PC-3 (cell line): ENCODE measurements at regions not wholly inside any gene's neighbourhood (a gene's known extent, or its start where the extent isn't known, plus 50 kb on each side); places are given as distances from the start of the nearest gene placed in this dataset.

Experiments used
- ATAC-seq: fragments of 200-7000 bp; cut with Tn5 transposase; 2 replicates; pipeline ENCODE4 v1.9.1; 2020; ENCODE audit warnings: mild to moderate bottlenecking, moderate library complexity
- BruUV-seq: library from RNA; stranded (reverse); fragments of 400-500 nt; replicated peaks from 2 replicates; lab custom pipeline; 2021; lab: Mats Ljungman, UMichigan
- CTCF ChIA-PET: fragments of 300-600 bp; sonication (Branson Sonifier 250); formaldehyde crosslinking; loops from one replicate; lab custom pipeline; 2022; ENCODE audit warnings: antibody characterized with exemption; lab: Charles Lee
- POLR2A ChIA-PET: fragments of 300-600 bp; sonication (Branson Sonifier 250); formaldehyde crosslinking; loops from one replicate; lab custom pipeline; 2022; ENCODE audit warnings: antibody characterized with exemption; ENCODE audit not compliant: unreplicated experiment; lab: Charles Lee
- DNase-seq: peaks from one replicate; pipeline ENCODE4 v3.0.0-alpha.2; 2015
- H2AFZ ChIP-seq: fragments of 300-600 bp; sonication (generic); 2 replicates; pipeline ENCODE4 v1.6.0; 2016; ENCODE audit warnings: antibody characterized with exemption, low read length
- H3F3A ChIP-seq: fragments of 300-600 bp; sonication (generic); one replicate; pipeline ENCODE4 v1.6.0; 2017; ENCODE audit warnings: antibody characterized with exemption, low read length, control low read depth, mild to moderate bottlenecking; ENCODE audit not compliant: unreplicated experiment
- H3K27ac ChIP-seq: fragments of 300-600 bp; sonication (generic); 2 replicates; pipeline ENCODE4 v1.5.1; 2016; ENCODE audit warnings: mild to moderate bottlenecking, low read length
- H3K27me3 ChIP-seq: fragments of 300-600 bp; sonication (generic); 2 replicates; pipeline ENCODE4 v1.6.1; 2016; ENCODE audit warnings: low read length, mixed read lengths
- H3K36me3 ChIP-seq: fragments of 300-600 bp; sonication (generic); 2 replicates; pipeline ENCODE4 v1.6.1; 2016; ENCODE audit warnings: low read depth, mixed run types, low read length, mixed read lengths
- H3K4me1 ChIP-seq: fragments of 300-600 bp; sonication (generic); 2 replicates; pipeline ENCODE4 v1.5.1; 2016; ENCODE audit warnings: low read length; ENCODE audit not compliant: insufficient read depth
- H3K4me2 ChIP-seq: fragments of 300-600 bp; sonication (generic); 2 replicates; pipeline ENCODE4 v1.6.0; 2016; ENCODE audit warnings: low read length
- H3K4me3 ChIP-seq: fragments of 300-600 bp; sonication (generic); 2 replicates; pipeline ENCODE4 v1.5.1; 2016; ENCODE audit warnings: mild to moderate bottlenecking, low read length, mixed read lengths
- H3K79me2 ChIP-seq: fragments of 300-600 bp; sonication (generic); 2 replicates; pipeline ENCODE4 v1.6.1; 2017; ENCODE audit warnings: low read length, mixed read lengths
- H3K9ac ChIP-seq: fragments of 300-600 bp; sonication (generic); 2 replicates; pipeline ENCODE4 v1.6.0; 2016; ENCODE audit warnings: mild to moderate bottlenecking, low read length
- H3K9me2 ChIP-seq: fragments of 300-600 bp; sonication (generic); replicated peaks from 2 replicates; pipeline ENCODE4 v1.6.1; 2016; ENCODE audit warnings: mixed run types, low read length, mixed read lengths
- H3K9me3 ChIP-seq: fragments of 300-600 bp; sonication (generic); 2 replicates; pipeline ENCODE4 v1.6.1; 2016; ENCODE audit warnings: low read length, mixed read lengths
- H4K20me1 ChIP-seq: fragments of 300-600 bp; sonication (generic); 2 replicates; pipeline ENCODE4 v1.6.1; 2016; ENCODE audit warnings: low read length, mixed read lengths
- EZH2 ChIP-seq: fragments of 300-600 bp; sonication (generic); IDR thresholded peaks from one replicate; pipeline ENCODE4 v1.6.1; 2017; ENCODE audit warnings: antibody characterized with exemption, mild to moderate bottlenecking, low read length; ENCODE audit not compliant: unreplicated experiment
- EZH2phosphoT487 ChIP-seq: fragments of 300-600 bp; sonication (generic); IDR thresholded peaks from 2 replicates; pipeline ENCODE4 v1.6.1; 2018; ENCODE audit warnings: mild to moderate bottlenecking, antibody characterized with exemption, low read length, borderline replicate concordance
- intact Hi-C: fragments of 100-400 bp; cut with micrococcal nuclease; formaldehyde crosslinking; loops from 2 replicates; pipeline ENCODE4 v1.9.0; 2023
- TF ChIP-seq, protein P1 (sequence below): fragments of 300-600 bp; sonication (generic); conservative IDR thresholded peaks from 2 replicates; pipeline ENCODE4 v1.5.1; 2017; ENCODE audit warnings: antibody characterized with exemption, low read depth, mild to moderate bottlenecking, low read length

DNA sequence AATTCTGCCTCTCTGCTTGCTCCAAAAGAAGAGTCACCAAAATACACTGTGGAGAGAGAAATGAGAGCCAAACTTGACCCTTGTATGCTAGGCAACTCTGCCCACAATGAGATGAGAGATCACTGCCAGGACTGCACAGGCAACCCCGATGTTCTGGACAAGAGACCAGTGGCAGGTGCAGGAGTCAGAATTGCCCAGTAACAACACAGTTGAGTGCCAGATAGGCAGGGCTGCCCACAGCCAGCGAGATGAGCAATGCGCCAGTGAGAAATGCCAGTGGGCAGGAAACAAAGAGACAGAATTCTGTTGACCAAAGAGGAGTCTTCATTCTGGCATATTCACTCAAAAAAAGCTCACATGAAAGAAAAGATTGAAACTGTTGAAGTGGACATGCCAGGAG is 570.7 kb downstream of the CAAP1 start:
- no peak overlapping the region for H3K9ac ChIP-seq
- no peaks in the 10 kb centered on the region for H3K27me3 ChIP-seq
- ChIA-PET POLR2A (no interaction called here), CTCF (no interaction called here)
- no TSS peak for BruUV-seq
- peaks cover 13% of the 10 kb centered on the region for H3K4me1 ChIP-seq
- no peak overlapping the region for H3K4me2 ChIP-seq
- no peaks in the 10 kb centered on the region for H3K9me3 ChIP-seq
- H3K79me2 ChIP-seq = no peaks in the 10 kb centered on the region
- intact Hi-C loops = no loop called here
- ATAC-seq = no peak
- no peak overlapping the region for H2AFZ ChIP-seq
- DNase-seq = no peak
- no peaks in the 10 kb centered on the region for H3K36me3 ChIP-seq
- H3K9me2 ChIP-seq = no peaks in the 10 kb centered on the region
- H4K20me1 ChIP-seq = no peaks in the 10 kb centered on the region
- H3F3A ChIP-seq = no peaks in the 10 kb centered on the region
- no peak overlapping the region for H3K4me3 ChIP-seq
- H3K27ac ChIP-seq = no peak overlapping the region
- TF ChIP-seq, protein P1, sequence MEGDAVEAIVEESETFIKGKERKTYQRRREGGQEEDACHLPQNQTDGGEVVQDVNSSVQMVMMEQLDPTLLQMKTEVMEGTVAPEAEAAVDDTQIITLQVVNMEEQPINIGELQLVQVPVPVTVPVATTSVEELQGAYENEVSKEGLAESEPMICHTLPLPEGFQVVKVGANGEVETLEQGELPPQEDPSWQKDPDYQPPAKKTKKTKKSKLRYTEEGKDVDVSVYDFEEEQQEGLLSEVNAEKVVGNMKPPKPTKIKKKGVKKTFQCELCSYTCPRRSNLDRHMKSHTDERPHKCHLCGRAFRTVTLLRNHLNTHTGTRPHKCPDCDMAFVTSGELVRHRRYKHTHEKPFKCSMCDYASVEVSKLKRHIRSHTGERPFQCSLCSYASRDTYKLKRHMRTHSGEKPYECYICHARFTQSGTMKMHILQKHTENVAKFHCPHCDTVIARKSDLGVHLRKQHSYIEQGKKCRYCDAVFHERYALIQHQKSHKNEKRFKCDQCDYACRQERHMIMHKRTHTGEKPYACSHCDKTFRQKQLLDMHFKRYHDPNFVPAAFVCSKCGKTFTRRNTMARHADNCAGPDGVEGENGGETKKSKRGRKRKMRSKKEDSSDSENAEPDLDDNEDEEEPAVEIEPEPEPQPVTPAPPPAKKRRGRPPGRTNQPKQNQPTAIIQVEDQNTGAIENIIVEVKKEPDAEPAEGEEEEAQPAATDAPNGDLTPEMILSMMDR = no peak
- TF ChIP-seq EZH2 (no peak), EZH2phosphoT487 (no peak)

DNA sequence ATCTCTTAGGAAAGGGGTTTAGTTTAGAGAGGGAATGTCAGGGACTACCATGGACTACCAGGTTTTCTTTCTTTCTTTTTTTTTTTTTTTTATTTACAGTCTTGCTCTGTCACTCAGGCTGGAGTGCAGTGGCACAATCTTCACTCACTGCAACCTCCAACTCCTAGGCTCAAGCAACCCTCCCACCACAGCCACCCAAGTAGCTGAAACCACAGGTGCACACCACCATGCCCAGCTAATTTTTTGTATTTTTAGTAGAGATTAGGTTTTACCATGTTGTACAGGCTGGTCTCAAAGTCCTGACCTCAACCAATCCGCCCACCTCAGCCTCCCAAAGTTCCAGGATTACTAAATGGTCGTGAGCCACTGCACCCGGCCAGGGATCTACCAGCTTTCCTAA is 572.7 kb downstream of the CAAP1 start:
- Histone ChIP-seq H3K4me3 (no peak overlapping the region), H3K9me3 (no peaks in the 10 kb centered on the region), H2AFZ (no peak overlapping the region), H4K20me1 (no peaks in the 10 kb centered on the region), H3K79me2 (no peaks in the 10 kb centered on the region), H3K36me3 (no peaks in the 10 kb centered on the region), H3K27ac (no peak overlapping the region), H3K9me2 (no peaks in the 10 kb centered on the region), H3K27me3 (no peaks in the 10 kb centered on the region), H3K9ac (no peak overlapping the region), H3K4me1 (no peaks in the 10 kb centered on the region), H3F3A (no peaks in the 10 kb centered on the region), H3K4me2 (no peak overlapping the region)
- no peak for DNase-seq
- no peak for TF ChIP-seq EZH2phosphoT487
- TF ChIP-seq, protein P1 = no peak
- TF ChIP-seq EZH2 = no peak
- ChIA-PET POLR2A (no interaction called here), CTCF (no interaction called here)
- intact Hi-C loops = no loop called here
- ATAC-seq = no peak
- BruUV-seq = no TSS peak

DNA sequence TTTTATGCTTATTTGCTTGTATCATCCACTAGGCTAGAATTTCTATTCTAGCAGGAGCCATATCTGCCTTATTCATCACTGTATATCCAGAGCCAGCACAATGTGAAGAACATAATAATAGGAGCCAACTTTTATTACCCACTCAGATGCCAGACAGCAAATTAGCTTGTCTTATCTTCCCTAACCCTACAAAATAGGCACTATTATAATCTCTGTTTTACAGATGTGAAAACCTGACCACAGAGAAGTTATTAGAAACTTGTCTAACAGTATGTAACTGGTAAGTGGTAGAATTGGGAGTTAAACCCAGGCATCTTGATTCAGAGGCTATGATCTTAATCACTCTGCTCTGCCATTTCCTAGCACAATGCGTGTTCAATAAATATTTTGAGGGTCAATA is 579.5 kb downstream of the CAAP1 start:
- Histone ChIP-seq H2AFZ (no peak overlapping the region), H3K27ac (no peak overlapping the region), H3F3A (no peaks in the 10 kb centered on the region), H3K9me3 (no peaks in the 10 kb centered on the region), H3K4me3 (no peak overlapping the region), H3K9ac (no peak overlapping the region), H3K4me1 (no peaks in the 10 kb centered on the region), H3K27me3 (no peaks in the 10 kb centered on the region), H3K36me3 (no peaks in the 10 kb centered on the region), H3K79me2 (no peaks in the 10 kb centered on the region), H3K9me2 (no peaks in the 10 kb centered on the region), H3K4me2 (no peak overlapping the region), H4K20me1 (no peaks in the 10 kb centered on the region)
- POLR2A ChIA-PET = no interaction called here
- ATAC-seq (no peak), DNase-seq (no peak)
- CTCF ChIA-PET = no interaction called here
- no TSS peak for BruUV-seq
- TF ChIP-seq, protein P1 = no peak
- TF ChIP-seq EZH2phosphoT487 (no peak), EZH2 (no peak)
- intact Hi-C loops = no loop called here
